ENCODE measurements at regions not wholly inside any gene's neighbourhood (a gene's known extent, or its start where the extent isn't known, plus 50 kb on each side); places are given as distances from the start of the nearest gene placed in this dataset.

- no peak for DNase-seq (ENCODE audit: low spot score)
Observed at GRCh38 chr3:165346503-165346902, 150.3 kb upstream of the SLITRK3 start.

- no peak for DNase-seq (ENCODE audit: low spot score)
Observed at GRCh38 chr3:165343185-165343584, 147.0 kb upstream of the SLITRK3 start.

GRCh38 chr3:165339753-165340152 is 143.6 kb upstream of the SLITRK3 start:
- DNase-seq (ENCODE audit: low spot score) = no peak

- no peak for DNase-seq (ENCODE audit: low spot score)
Observed at GRCh38 chr3:165336786-165337185, 140.6 kb upstream of the SLITRK3 start.

Measured in AG08396 (cell line).